HG03095 (cell line): ENCODE measurements at regions not wholly inside any gene's neighbourhood (a gene's known extent, or its start where the extent isn't known, plus 50 kb on each side); places are given as distances from the start of the nearest gene placed in this dataset.

Source experiments
- ATAC-seq: cut with Tn5 transposase; IDR thresholded peaks from one replicate; pipeline ENCODE4 v1.9.1; 2021; ENCODE audit warnings: moderate library complexity; ENCODE audit not compliant: unreplicated experiment

DNA sequence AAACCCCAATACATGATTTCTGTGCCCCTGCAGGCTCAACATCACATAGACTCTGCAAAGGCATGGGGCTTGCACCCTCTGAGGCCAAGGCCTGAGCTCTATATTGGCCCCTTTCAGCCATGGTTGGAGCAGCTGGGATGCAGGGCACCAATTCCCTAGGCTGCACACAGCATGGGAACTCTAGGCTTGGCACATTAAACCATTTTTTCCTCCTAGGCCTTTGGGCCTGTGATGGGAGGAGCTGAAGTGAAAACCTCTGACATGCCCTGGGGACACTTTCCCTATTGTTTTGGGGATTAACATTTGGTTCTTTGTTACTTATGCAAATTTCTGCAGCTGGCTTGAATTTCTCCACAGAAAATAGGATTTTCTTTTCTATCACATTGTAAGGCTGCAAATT, 1629.5 kb downstream of the OTOL1 start:
- ATAC-seq = no peak
